SJCRH30 (cell line): ENCODE measurements at regions not wholly inside any gene's neighbourhood (a gene's known extent, or its start where the extent isn't known, plus 50 kb on each side); places are given as distances from the start of the nearest gene placed in this dataset.

Source experiments
- DNase-seq, 2 experiments: peaks; one replicate each; pipeline ENCODE4 v3.0.0-alpha.2; 2015 to 2020
- H3K27ac ChIP-seq: fragments of 250-450 bp; sonication (Bioruptor Pico); 2 replicates; pipeline ENCODE4 v1.5.1; 2020; ENCODE audit warnings: mild to moderate bottlenecking, moderate library complexity
- H3K27me3 ChIP-seq: fragments of 250-450 bp; sonication (Bioruptor Pico); 2 replicates; pipeline ENCODE4 v1.5.1; 2020; ENCODE audit warnings: mild to moderate bottlenecking, moderate library complexity
- H3K36me3 ChIP-seq: fragments of 250-450 bp; sonication (Bioruptor Pico); 2 replicates; pipeline ENCODE4 v1.5.1; 2020; ENCODE audit warnings: mild to moderate bottlenecking, moderate library complexity
- H3K4me1 ChIP-seq: fragments of 250-450 bp; sonication (Bioruptor Pico); 2 replicates; pipeline ENCODE4 v1.5.1; 2020; ENCODE audit warnings: mild to moderate bottlenecking, moderate library complexity
- H3K4me3 ChIP-seq: fragments of 250-450 bp; sonication (Bioruptor Pico); 2 replicates; pipeline ENCODE4 v1.5.1; 2020; ENCODE audit warnings: mild to moderate bottlenecking, moderate library complexity
- H3K9me3 ChIP-seq: fragments of 250-450 bp; sonication (Bioruptor Pico); replicated peaks from 2 replicates; pipeline ENCODE4 v1.5.1; 2020; ENCODE audit warnings: mild to moderate bottlenecking, moderate library complexity

DNA sequence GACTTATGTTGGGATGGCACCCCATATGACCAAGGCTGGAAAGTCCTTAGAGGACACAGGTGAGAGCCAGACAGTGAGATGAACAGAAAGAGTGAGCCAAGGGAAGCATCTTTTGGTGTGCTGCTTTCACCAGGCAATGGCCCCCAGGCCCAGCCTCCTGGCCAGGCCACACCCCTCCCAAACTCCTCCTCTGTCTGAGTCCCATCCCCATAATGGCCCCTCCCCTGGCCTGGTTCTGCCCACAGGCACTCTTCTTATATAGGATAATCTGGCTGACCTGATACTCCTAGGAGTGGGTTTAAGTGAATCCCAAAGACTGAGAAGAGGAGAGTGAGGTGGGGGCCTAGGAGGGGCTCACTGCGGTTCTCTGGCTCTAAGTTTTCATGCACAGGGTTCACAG lies 252.5 kb downstream of the RPS24 start:
- DNase-seq, result no peak
- no peaks in the 10 kb centered on the region for H3K36me3 ChIP-seq
- H3K27me3 ChIP-seq, result no peaks in the 10 kb centered on the region
- H3K4me1 ChIP-seq, result no peaks in the 10 kb centered on the region
- H3K9me3 ChIP-seq, result no peaks in the 10 kb centered on the region
- H3K27ac ChIP-seq, result no peak overlapping the region
- no peak overlapping the region for H3K4me3 ChIP-seq

DNA sequence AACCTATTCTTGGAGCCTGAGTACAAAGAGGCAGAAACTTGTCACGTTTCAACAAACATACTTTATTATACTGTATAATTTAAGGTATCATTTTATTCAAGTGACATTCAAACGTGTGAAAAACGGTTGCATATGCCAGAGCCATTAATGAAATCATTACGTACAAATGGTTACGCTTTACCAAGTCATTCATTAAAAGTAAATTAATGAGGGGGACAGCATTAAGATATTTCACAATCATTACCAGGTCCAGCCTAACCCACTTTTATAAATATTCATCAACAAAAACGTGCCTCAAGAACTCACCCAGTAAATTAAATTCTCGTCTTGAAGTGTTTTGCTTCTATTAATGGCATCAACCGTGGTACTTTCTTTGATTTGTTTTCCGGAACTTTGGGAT lies 253.0 kb downstream of the RPS24 start:
- Histone ChIP-seq H3K9me3 (no peaks in the 10 kb centered on the region), H3K36me3 (no peaks in the 10 kb centered on the region), H3K27ac (no peak overlapping the region), H3K4me1 (no peaks in the 10 kb centered on the region), H3K4me3 (no peak overlapping the region), H3K27me3 (no peaks in the 10 kb centered on the region)
- no peak for DNase-seq

DNA sequence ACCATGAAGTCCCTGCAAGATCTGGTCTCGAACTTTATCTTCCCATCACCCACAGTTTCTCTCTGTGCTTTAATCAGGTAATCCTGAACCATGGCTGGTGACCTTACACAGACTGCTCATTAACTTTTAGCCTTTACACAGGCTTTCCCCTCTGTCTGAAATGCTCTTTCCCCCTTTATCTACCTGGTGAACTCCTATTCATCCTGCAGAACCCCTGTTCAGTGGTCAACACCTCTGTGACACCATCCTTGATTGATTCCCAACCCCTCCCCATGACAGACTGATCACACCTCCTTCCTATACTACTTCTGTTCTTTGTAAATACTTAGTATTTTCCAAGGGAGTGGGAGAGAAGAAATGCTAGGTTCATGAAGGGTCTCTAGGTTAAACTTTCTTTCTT lies 254.0 kb downstream of the RPS24 start:
- DNase-seq, result no peak

DNA sequence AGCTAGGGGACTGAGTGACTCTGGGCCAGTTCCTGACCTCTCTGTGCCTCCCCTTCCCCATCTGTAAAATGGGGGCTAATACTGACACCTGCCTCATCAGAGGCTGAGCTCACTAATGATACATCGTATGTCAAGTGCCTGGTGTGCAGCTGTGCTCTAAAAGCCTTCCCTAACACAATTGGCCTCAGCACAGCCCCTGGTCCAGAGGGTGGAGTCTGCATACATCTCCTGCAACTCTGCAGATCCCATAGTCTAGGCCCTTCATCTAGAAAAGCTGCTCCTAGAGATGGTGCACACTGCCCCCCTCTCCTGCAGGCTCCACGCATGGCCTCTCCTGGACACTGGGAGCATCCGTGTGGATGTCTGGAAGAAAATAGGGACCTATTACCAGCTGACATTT lies 255.0 kb downstream of the RPS24 start:
- H3K27ac ChIP-seq, result no peak overlapping the region
- no peak for DNase-seq
- H3K36me3 ChIP-seq, result no peaks in the 10 kb centered on the region
- H3K4me3 ChIP-seq, result no peak overlapping the region
- H3K4me1 ChIP-seq, result peaks cover 10% of the 10 kb centered on the region
- H3K9me3 ChIP-seq, result no peaks in the 10 kb centered on the region
- H3K27me3 ChIP-seq, result no peaks in the 10 kb centered on the region

More for the DNA sequence above, 254.0 kb downstream of the RPS24 start:
- no peak overlapping the region for H3K4me3 ChIP-seq
- no peaks in the 10 kb centered on the region for H3K27me3 ChIP-seq
- H3K9me3 ChIP-seq, result no peaks in the 10 kb centered on the region
- H3K27ac ChIP-seq, result no peak overlapping the region
- no peaks in the 10 kb centered on the region for H3K36me3 ChIP-seq
- no peaks in the 10 kb centered on the region; the same call in 1 of the 2 replicates for H3K4me1 ChIP-seq

DNA sequence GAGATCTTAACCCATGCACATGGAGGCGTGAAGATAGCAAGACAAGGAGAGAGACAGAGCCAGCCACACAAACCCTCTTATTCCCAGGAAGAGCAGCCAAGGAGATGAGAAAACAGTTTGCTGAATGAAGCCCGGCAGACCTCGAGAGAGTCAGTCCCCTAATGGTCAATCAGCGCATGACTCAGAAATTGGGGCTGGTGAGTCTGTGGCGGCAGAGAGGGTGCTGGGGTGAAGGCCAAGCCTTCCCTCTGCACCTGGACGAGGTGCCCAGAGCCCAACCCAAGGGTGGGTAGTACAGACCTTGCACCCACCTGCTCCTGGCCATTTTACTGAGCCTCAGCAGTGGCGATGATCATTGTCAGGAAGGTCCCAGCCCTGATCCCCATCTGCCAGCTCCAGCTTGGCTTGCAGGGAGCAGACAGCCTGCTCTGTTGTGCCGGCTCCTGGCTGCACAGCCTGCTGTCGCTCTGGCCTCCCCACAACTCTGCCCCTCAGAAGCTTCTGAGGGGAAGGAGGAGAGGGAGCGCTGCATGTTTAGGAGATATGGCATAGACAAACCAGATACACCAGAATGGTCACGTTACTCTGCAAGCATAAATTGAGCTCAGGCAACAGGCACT lies 256.6 kb downstream of the RPS24 start:
- no peak overlapping the region for H3K27ac ChIP-seq
- H3K27me3 ChIP-seq, result no peaks in the 10 kb centered on the region
- H3K9me3 ChIP-seq, result no peaks in the 10 kb centered on the region
- peaks cover 14% of the 10 kb centered on the region for H3K4me1 ChIP-seq
- no peaks in the 10 kb centered on the region for H3K36me3 ChIP-seq
- no peak overlapping the region for H3K4me3 ChIP-seq
- DNase-seq, result no peak

DNA sequence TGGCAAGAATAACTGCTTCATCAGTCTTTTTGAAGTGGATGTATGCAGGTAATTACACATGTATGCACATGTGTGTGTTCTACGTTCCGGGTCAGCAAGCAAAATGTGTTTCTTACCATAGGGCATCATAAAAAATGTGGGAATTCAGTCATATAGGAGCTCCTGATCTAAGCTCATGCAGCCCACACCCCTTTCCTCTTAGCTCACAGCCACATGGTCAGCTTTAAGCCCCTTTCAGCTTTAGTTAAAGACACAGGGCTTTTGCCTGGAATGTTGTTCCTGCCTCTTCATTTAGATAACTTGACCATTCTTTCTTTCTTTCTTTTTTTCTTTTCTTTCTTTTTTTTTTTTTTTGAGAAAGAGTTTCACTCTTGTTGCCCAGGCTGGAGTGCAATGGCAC lies 258.1 kb downstream of the RPS24 start:
- no peaks in the 10 kb centered on the region for H3K27me3 ChIP-seq
- peaks cover 14% of the 10 kb centered on the region for H3K4me1 ChIP-seq
- DNase-seq, result no peak
- no peaks in the 10 kb centered on the region for H3K9me3 ChIP-seq
- no peaks in the 10 kb centered on the region for H3K36me3 ChIP-seq
- H3K27ac ChIP-seq, result no peak overlapping the region
- no peak overlapping the region for H3K4me3 ChIP-seq

DNA sequence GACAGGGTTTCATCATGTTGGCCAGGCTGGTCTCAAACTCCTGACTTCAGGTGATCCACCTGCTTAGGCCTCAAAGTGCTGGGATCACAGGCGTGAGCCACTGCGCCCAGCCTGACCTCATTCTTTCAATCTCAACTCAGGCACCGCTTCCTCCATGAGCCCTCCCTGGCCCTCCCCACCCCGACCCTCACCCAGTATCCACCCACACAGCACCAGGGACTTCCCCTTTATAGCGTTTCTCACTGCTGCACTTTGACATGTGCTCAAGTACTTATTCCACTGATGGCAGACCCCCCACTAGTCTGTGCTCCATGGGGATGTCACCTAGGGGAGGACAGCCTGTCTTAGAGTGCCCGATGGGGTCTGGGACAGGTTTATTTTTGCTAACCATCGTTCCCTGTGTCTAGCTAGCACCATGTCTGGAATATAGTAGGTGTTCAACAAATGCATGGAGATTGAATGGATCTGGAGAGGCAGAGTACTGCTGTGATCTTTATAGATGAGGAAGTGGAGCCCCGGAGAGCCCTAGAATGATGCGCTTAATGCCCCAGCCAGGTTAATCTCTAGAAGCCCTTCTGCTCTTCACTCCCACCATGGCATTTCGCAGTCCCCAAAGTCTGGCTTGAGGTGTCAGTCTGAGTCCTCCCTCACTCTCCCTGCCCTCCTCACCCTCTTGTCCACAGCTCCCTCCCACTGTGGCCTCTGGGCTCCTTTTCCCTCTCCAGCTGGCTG lies 258.8 kb downstream of the RPS24 start:
- Histone ChIP-seq H3K4me1 (peaks cover 14% of the 10 kb centered on the region), H3K4me3 (no peak overlapping the region), H3K9me3 (no peaks in the 10 kb centered on the region), H3K36me3 (no peaks in the 10 kb centered on the region), H3K27ac (no peak overlapping the region), H3K27me3 (no peaks in the 10 kb centered on the region)
- no peak for DNase-seq

DNA sequence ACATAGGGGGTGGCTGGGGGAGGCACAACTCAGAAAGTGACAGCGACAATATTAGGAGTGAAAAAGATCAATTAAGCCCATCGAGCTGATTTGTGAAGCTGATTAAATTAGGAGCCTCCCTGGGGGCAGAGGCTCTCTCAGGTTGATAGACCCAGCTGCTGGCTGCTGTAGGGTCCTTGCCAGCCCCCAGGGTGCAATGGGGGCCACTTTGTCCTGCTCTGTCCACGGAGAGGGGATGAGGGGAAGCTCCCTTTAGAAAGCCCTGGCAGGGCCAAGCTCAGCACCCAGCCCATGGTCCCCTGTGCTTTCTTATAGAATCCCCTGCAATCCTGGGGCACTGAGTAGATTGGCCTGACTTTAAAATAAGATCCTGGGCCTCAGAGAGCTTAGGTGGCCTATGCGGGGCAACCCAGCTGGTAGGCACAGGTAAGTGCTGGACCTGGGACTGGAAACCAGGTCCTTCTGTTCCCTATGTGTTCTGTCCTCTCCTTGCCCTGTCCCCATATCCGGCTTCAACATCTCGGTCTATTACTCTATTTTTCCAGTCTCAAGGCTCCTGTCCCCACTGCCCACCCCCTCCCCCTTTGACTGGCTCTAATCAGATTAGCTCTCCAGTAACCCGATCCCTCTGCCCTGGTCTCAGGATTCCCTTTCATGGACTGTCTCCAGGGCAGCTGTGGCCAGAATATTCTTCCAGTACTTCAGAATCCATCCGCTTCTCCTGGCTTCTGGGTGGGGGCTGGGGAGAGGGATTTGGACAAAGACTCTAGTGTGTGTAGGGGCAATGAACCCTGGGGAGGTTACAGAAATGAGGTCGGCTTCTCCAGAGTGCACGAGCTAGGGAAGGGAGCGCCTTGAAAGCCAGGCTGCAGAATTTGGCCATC lies 259.6 kb downstream of the RPS24 start:
- Histone ChIP-seq H3K9me3 (no peaks in the 10 kb centered on the region), H3K27me3 (no peaks in the 10 kb centered on the region), H3K4me3 (no peak overlapping the region), H3K27ac (peak overlapping the region; percentile 21; the same call in 1 of the 2 replicates), H3K4me1 (peaks cover 14% of the 10 kb centered on the region), H3K36me3 (no peaks in the 10 kb centered on the region)
- peak; percentile 83 to 92 for DNase-seq

DNA sequence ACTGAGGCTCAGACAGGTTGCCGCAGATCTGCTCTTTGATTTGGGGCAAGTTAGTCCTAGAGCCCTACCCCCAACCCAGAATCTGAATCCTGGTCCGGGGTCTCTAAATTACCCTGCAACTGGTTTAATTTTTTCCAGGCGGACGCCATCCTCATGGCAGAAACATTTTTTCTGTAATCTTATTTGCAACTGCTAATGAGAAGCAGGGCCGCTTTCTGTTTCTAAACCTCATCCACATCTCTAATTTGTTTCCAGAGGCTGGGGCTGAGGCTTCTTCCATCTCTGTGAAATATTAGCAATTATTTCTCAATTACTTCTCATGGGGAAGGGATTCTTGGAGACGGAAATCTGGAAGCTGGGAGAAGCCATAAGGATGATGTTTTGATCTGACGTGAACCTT lies 261.6 kb downstream of the RPS24 start:
- Histone ChIP-seq H3K27me3 (no peaks in the 10 kb centered on the region), H3K9me3 (no peaks in the 10 kb centered on the region), H3K4me1 (peaks cover 14% of the 10 kb centered on the region), H3K27ac (no peak overlapping the region), H3K4me3 (no peak overlapping the region), H3K36me3 (no peaks in the 10 kb centered on the region)
- no peak for DNase-seq

DNA sequence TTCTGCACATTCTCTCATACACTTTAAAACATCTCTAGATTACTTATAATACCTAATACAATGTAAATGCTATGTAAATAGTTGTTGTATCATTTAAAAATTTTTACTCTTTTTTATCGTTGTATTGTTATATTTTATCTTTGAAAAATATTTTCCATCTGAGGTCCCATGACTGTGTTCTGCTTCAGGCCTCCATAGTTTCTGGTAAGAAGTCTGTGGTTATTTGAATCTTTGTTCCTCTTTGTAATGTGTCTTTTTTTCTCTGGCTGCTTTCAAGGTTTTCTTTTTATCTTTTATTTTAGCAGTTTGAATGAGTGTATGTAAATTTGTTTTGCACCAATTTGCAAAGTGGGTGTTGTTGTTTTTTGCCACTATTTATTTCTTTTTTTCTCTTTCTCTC lies 263.1 kb downstream of the RPS24 start:
- H3K4me3 ChIP-seq, result no peak overlapping the region
- H3K9me3 ChIP-seq, result no peaks in the 10 kb centered on the region
- DNase-seq, result no peak
- H3K27me3 ChIP-seq, result no peaks in the 10 kb centered on the region
- H3K27ac ChIP-seq, result no peak overlapping the region
- H3K36me3 ChIP-seq, result no peaks in the 10 kb centered on the region
- H3K4me1 ChIP-seq, result peaks cover 14% of the 10 kb centered on the region

DNA sequence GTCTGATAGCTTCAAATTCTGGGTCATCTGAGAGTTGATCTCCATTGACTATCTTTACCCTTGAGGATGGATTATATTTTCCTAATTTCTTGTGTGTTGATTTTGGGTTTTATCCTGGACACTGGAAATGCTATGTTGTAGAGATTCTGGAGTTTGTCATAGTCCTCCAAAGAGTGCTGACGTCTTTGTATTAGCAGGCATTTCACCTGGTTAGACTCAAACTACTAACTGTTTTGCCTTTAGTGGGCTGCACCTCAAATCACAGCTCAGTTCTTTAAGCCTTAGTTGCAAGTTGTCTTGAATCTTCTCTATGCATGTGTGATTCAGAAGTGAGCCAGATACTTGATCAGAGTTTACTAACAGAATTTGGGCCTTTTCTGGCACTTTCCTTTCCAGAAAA lies 264.3 kb downstream of the RPS24 start:
- Histone ChIP-seq H3K4me1 (peaks cover 11% of the 10 kb centered on the region), H3K9me3 (no peaks in the 10 kb centered on the region), H3K27me3 (no peaks in the 10 kb centered on the region), H3K27ac (no peak overlapping the region), H3K36me3 (no peaks in the 10 kb centered on the region), H3K4me3 (no peak overlapping the region)
- DNase-seq, result no peak

DNA sequence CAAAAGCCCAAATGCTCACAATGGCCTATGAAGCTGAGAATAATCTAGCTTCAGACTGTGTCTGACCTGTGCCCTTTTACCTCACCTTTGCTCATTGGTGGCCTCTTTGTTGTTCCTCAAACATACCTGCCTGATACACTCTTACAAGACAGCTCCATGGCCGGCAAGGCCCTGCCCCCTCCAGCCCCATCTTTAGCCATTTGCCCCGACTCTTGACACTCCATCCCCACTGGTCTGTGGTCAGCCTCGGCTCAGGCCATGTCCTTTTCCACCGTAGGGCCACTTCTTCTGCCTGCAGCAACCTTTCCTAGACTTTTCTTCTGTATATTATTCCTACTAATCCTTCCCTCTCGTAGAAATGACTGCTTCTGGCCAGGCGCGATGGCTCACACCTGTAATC lies 265.2 kb downstream of the RPS24 start:
- peaks cover 3% of the 10 kb centered on the region for H3K4me1 ChIP-seq
- no peaks in the 10 kb centered on the region for H3K27me3 ChIP-seq
- no peak overlapping the region for H3K4me3 ChIP-seq
- H3K36me3 ChIP-seq, result no peaks in the 10 kb centered on the region
- H3K27ac ChIP-seq, result no peak overlapping the region
- no peaks in the 10 kb centered on the region for H3K9me3 ChIP-seq
- DNase-seq, result no peak

DNA sequence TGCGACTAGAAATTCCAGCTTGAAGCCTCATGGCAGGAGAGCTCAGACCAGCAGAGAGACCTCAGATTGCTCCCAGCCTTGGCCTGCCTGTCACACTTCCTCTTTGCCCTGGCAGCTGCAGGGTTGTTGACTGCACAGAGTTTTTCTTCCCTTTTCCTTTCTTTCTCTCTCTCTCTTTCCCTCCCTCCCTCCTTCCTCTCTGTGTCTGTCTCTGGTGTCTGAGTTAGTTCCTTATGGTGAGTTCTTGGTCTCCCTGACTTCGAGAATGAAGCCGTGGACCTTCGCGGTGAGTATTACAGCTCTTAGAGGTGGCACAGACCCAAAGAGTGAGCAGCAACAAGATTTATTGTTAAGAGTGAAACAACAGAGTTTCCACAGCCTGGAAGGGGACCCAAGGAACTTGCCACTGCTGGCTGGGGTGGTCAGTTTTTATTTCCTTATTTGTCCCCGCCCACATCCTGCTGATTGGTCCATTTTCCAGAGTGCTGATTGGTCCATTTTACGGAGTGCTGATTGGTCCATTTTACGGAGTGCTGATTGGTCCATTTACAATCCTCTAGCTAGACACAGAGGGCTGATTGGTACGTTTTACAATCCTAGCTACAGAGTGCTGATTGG lies 266.3 kb downstream of the RPS24 start:
- H3K9me3 ChIP-seq, result no peaks in the 10 kb centered on the region
- H3K4me3 ChIP-seq, result no peak overlapping the region
- H3K4me1 ChIP-seq, result no peaks in the 10 kb centered on the region
- H3K27ac ChIP-seq, result no peak overlapping the region
- no peaks in the 10 kb centered on the region for H3K36me3 ChIP-seq
- H3K27me3 ChIP-seq, result no peaks in the 10 kb centered on the region
- no peak for DNase-seq

DNA sequence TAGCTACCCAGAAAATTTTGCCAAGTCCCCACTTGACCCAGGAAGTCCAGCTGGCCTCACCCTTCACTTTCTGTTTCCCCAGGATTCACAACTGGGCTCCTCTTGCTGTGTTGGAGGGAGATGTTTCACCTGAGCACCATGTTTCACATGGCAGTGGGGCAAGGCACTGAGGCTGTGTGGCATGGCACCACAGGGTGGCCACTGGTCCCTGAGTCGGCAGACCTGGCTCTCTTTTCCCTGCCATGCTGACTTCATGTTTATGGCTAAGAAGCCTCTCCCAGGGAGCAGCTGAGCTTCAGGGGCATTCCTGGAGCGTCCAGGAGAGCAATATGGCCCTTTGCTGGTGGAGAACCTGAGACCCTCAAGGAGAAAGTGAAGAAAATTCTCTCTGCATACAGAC lies 266.9 kb downstream of the RPS24 start:
- no peak overlapping the region for H3K27ac ChIP-seq
- DNase-seq, result no peak
- no peaks in the 10 kb centered on the region for H3K27me3 ChIP-seq
- no peak overlapping the region for H3K4me3 ChIP-seq
- H3K9me3 ChIP-seq, result no peaks in the 10 kb centered on the region
- H3K4me1 ChIP-seq, result no peaks in the 10 kb centered on the region
- no peaks in the 10 kb centered on the region for H3K36me3 ChIP-seq

DNA sequence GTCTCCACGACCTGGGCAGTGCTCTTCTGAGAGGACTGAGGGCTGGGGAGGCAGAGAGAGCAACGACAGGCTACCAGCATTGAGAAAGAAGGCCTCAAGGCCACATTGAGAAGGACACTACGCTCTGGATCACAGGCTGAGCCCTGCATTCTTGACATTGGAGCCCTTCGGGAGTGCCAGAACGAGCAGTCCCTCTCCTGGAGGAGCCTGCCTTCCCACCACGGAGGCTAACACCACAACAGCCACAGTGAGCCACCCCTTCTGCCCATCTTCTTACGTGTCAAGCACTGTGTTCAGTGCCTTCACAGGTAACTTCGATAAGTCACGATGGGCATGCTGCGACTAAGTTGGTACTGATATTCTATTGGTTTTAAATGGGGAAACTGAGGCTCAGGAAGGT lies 267.8 kb downstream of the RPS24 start:
- no peak for DNase-seq
- H3K4me3 ChIP-seq, result no peak overlapping the region
- no peaks in the 10 kb centered on the region for H3K4me1 ChIP-seq
- no peaks in the 10 kb centered on the region for H3K9me3 ChIP-seq
- H3K36me3 ChIP-seq, result no peaks in the 10 kb centered on the region; the same call in 1 of the 2 replicates
- no peaks in the 10 kb centered on the region for H3K27me3 ChIP-seq
- H3K27ac ChIP-seq, result no peak overlapping the region
